ENCODE measurements at regions not wholly inside any gene's neighbourhood (a gene's known extent, or its start where the extent isn't known, plus 50 kb on each side); places are given as distances from the start of the nearest gene placed in this dataset.
"Not testable (repeated sequence)": the region's sequence is repeated elsewhere in the genome, so short reads cannot be mapped to it uniquely, and the experiment has no call there.

DNA sequence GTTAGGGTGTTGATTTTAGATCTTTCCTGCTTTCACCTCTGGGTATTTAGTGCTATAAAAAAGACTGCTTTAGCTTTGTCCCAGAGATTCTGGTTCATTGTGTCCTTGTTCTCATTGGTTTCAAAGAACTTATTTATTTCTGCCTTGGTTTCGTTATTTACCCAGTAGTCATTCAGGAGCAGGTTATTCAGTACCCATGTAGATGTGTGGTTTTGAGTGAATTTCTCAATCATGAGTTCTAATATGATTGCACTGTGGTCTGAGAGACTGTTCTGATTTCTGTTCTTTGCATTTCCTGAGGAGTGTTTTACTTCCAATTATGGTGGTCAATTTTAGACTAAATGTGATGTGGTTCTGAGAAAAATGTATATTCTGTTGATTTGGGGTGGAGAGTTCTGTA, 167.1 kb upstream of the KYNU start:
- H3K9ac ChIP-seq (ENCODE audit: insufficient read depth, low read length): no peak overlapping the region
- H2AFZ ChIP-seq (ENCODE audit: low read length): no peak overlapping the region
- H3K4me3 ChIP-seq (replicated peaks in 1 of 4; ENCODE audit: control extremely low read depth in 1 of 4, insufficient read depth in 1 of 4, low read depth in 3 of 4, low read length in 4 of 4): no peak overlapping the region
- no peak overlapping the region for H3K27ac ChIP-seq (ENCODE audit: insufficient read depth, low read length)
- no peak for TF ChIP-seq EZH2 (IDR thresholded peaks at IDR 0.05; ENCODE audit: low read length, missing control alignments)
- TF ChIP-seq, protein P1, sequence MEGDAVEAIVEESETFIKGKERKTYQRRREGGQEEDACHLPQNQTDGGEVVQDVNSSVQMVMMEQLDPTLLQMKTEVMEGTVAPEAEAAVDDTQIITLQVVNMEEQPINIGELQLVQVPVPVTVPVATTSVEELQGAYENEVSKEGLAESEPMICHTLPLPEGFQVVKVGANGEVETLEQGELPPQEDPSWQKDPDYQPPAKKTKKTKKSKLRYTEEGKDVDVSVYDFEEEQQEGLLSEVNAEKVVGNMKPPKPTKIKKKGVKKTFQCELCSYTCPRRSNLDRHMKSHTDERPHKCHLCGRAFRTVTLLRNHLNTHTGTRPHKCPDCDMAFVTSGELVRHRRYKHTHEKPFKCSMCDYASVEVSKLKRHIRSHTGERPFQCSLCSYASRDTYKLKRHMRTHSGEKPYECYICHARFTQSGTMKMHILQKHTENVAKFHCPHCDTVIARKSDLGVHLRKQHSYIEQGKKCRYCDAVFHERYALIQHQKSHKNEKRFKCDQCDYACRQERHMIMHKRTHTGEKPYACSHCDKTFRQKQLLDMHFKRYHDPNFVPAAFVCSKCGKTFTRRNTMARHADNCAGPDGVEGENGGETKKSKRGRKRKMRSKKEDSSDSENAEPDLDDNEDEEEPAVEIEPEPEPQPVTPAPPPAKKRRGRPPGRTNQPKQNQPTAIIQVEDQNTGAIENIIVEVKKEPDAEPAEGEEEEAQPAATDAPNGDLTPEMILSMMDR (conservative IDR thresholded peaks at IDR 0.05 in 1 of 2, IDR thresholded peaks at IDR 0.05 in 1 of 2; ENCODE audit: low read depth in 1 of 2, low read length in 2 of 2): no peak
- H3K4me2 ChIP-seq (ENCODE audit: extremely low read depth, insufficient read depth, low read length): no peak overlapping the region
- no peaks in the 10 kb centered on the region for H3K27me3 ChIP-seq (ENCODE audit: control insufficient read depth, insufficient read depth, low read length)
- no peaks in the 10 kb centered on the region for H3K9me3 ChIP-seq (ENCODE audit: control insufficient read depth, insufficient read depth, low read depth, low read length)
- no peaks in the 10 kb centered on the region for H4K20me1 ChIP-seq (ENCODE audit: control insufficient read depth, extremely low read depth, insufficient read depth, low read length)
- no peaks in the 10 kb centered on the region for H3K4me1 ChIP-seq (ENCODE audit: control insufficient read depth, extremely low read depth, insufficient read depth, low read length)
- no peak for DNase-seq (ENCODE audit: low read depth in 2 of 2)
- H3K79me2 ChIP-seq (ENCODE audit: control insufficient read depth, insufficient read depth, low read length): no peaks in the 10 kb centered on the region
- H3K36me3 ChIP-seq (ENCODE audit: control insufficient read depth, insufficient read depth, low read length): no peaks in the 10 kb centered on the region

DNA sequence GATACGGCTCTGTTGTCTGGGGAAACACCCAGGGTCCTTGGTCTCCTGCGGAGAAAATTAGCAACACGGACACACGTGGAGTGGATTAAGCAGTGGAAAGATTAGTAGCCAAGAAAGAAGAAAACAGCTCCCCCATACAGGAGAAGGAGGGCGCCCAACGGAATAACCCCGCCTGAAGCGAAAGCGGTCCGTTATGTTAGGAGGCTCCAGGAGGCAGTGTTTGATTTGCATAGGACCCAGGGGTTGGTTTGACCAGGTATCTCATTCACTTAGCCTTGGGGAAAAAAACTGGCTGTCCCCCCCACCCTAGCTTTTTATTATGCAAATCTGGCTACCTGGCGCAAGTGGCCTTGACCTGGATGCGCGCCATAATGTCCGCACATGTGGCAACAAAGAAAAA, 170.1 kb upstream of the KYNU start:
- Histone ChIP-seq H3K36me3 (ENCODE audit: control insufficient read depth, insufficient read depth, low read length) (no peaks in the 10 kb centered on the region), H3K9ac (ENCODE audit: insufficient read depth, low read length) (no peak overlapping the region), H2AFZ (ENCODE audit: low read length) (no peak overlapping the region), H3K27ac (ENCODE audit: insufficient read depth, low read length) (no peak overlapping the region), H3K4me1 (ENCODE audit: control insufficient read depth, extremely low read depth, insufficient read depth, low read length) (no peaks in the 10 kb centered on the region), H3K9me3 (ENCODE audit: control insufficient read depth, insufficient read depth, low read depth, low read length) (peaks cover 2% of the 10 kb centered on the region), H3K79me2 (ENCODE audit: control insufficient read depth, insufficient read depth, low read length) (no peaks in the 10 kb centered on the region), H3K4me2 (ENCODE audit: extremely low read depth, insufficient read depth, low read length) (no peak overlapping the region), H3K27me3 (ENCODE audit: control insufficient read depth, insufficient read depth, low read length) (no peaks in the 10 kb centered on the region), H3K4me3 (replicated peaks in 1 of 4; ENCODE audit: control extremely low read depth in 1 of 4, insufficient read depth in 1 of 4, low read depth in 3 of 4, low read length in 4 of 4) (no peak overlapping the region), H4K20me1 (ENCODE audit: control insufficient read depth, extremely low read depth, insufficient read depth, low read length) (no peaks in the 10 kb centered on the region)
- TF ChIP-seq EZH2 (IDR thresholded peaks at IDR 0.05; ENCODE audit: low read length, missing control alignments): no peak
- TF ChIP-seq, protein P1 (conservative IDR thresholded peaks at IDR 0.05 in 1 of 2, IDR thresholded peaks at IDR 0.05 in 1 of 2; ENCODE audit: low read depth in 1 of 2, low read length in 2 of 2): no peak
- no peak for DNase-seq (ENCODE audit: low read depth in 2 of 2)

DNA sequence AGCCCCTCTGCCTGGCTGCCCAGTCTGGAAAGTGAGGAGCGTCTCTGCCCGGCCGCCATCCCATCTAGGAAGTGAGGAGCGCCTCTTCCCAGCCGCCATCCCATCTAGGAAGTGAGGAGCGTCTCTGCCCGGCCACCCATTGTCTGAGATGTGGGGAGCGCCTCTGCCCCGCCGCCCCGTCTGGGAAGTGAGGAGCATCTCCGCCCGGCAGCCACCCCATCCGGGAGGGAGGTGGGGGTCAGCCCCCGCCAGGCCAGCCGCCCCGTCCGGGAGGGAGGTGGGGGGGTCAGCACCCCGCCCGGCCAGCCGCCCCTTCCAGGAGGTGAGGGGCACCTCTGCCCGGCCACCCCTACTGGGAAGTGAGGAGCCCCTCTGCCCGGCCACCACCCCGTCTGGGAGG, 175.1 kb upstream of the KYNU start:
- not testable (repeated sequence) for H3K9ac ChIP-seq (ENCODE audit: insufficient read depth, low read length); H3K4me1 ChIP-seq (ENCODE audit: control insufficient read depth, extremely low read depth, insufficient read depth, low read length); H3K36me3 ChIP-seq (ENCODE audit: control insufficient read depth, insufficient read depth, low read length); H3K4me2 ChIP-seq (ENCODE audit: extremely low read depth, insufficient read depth, low read length); H4K20me1 ChIP-seq (ENCODE audit: control insufficient read depth, extremely low read depth, insufficient read depth, low read length); H2AFZ ChIP-seq (ENCODE audit: low read length); H3K79me2 ChIP-seq (ENCODE audit: control insufficient read depth, insufficient read depth, low read length); H3K27ac ChIP-seq (ENCODE audit: insufficient read depth, low read length); H3K4me3 ChIP-seq (replicated peaks in 1 of 4; ENCODE audit: control extremely low read depth in 1 of 4, insufficient read depth in 1 of 4, low read depth in 3 of 4, low read length in 4 of 4); H3K27me3 ChIP-seq (ENCODE audit: control insufficient read depth, insufficient read depth, low read length); H3K9me3 ChIP-seq (ENCODE audit: control insufficient read depth, insufficient read depth, low read depth, low read length); DNase-seq (ENCODE audit: low read depth in 2 of 2)

DNA sequence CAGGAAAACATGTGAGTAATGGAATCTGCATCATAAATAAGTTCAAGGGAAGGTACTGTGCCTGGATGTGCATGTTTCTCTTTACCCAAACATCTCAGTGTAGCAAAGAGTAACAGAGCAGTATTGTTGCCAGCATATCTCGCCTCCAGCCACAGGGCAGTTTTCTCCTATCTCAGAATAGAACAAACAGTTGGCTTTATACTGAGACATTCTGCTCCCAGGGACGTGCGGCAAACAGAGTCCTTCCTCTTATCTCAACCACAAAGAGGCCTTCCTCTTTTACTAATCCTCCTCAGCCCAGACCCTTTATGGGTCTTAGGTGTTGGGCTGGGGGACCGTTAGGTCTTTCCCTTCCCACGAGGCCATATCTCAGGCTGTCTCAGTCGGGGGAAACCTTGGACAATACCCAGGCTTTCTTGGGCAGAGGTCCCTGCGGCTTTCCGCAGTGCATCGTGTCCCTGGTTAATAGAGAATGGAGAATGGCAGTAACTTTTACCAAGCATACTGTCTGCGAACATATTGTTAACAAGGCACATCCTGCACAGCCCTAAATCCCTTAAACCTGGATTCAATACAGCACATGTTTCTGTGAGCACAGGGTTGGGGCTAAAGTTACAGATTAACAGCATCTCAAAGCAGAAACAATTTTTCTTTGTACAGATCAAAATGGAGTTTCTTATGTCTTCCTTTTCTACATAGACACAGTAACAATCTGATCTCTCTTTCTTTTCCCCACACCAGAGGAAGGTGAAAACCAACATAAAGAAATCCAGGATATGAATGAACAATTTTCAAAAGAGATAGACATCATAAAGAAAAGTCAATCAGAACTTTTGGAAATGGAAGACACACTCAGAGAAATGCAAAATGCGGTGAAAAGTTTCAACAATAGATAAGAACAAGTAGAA, 181.9 kb upstream of the KYNU start:
- H2AFZ ChIP-seq (ENCODE audit: low read length); DNase-seq (ENCODE audit: low read depth in 2 of 2); H3K4me1 ChIP-seq (ENCODE audit: control insufficient read depth, extremely low read depth, insufficient read depth, low read length); H3K36me3 ChIP-seq (ENCODE audit: control insufficient read depth, insufficient read depth, low read length); H3K9ac ChIP-seq (ENCODE audit: insufficient read depth, low read length); H3K27ac ChIP-seq (ENCODE audit: insufficient read depth, low read length); H4K20me1 ChIP-seq (ENCODE audit: control insufficient read depth, extremely low read depth, insufficient read depth, low read length); H3K27me3 ChIP-seq (ENCODE audit: control insufficient read depth, insufficient read depth, low read length); H3K79me2 ChIP-seq (ENCODE audit: control insufficient read depth, insufficient read depth, low read length); H3K4me2 ChIP-seq (ENCODE audit: extremely low read depth, insufficient read depth, low read length); H3K9me3 ChIP-seq (ENCODE audit: control insufficient read depth, insufficient read depth, low read depth, low read length); H3K4me3 ChIP-seq (replicated peaks in 1 of 4; ENCODE audit: control extremely low read depth in 1 of 4, insufficient read depth in 1 of 4, low read depth in 3 of 4, low read length in 4 of 4): not testable (repeated sequence)
